Cardiac fibroblast (primary cell): ENCODE measurements at regions not wholly inside any gene's neighbourhood (a gene's known extent, or its start where the extent isn't known, plus 50 kb on each side); places are given as distances from the start of the nearest gene placed in this dataset.

Source experiments
- DNase-seq, 2 donors: peaks; one replicate each; pipeline versions ENCODE4 v3.0.0 to v3.0.0-alpha.2; 2010; ENCODE audit warnings: low read depth in 2 of 2
- H3K4me3 ChIP-seq, 2 donors: replicated peaks in 1 of 2; 1 replicate in 1 of 2; 2 replicates in 1 of 2; pipeline ENCODE4 v1.5.1; 2011; ENCODE audit warnings: low read depth in 2 of 2, low read length in 2 of 2, mild to moderate bottlenecking in 2 of 2, moderate library complexity in 1 of 2
- TF ChIP-seq, protein P1 (sequence below): IDR thresholded peaks from one replicate; pipeline ENCODE4 v1.5.1; 2011; ENCODE audit warnings: low read depth, mild to moderate bottlenecking, low read length, inconsistent platforms

GRCh38 chr2:207467716-207468347, 61.9 kb upstream of the CREB1 start:
- TF ChIP-seq, protein P1, sequence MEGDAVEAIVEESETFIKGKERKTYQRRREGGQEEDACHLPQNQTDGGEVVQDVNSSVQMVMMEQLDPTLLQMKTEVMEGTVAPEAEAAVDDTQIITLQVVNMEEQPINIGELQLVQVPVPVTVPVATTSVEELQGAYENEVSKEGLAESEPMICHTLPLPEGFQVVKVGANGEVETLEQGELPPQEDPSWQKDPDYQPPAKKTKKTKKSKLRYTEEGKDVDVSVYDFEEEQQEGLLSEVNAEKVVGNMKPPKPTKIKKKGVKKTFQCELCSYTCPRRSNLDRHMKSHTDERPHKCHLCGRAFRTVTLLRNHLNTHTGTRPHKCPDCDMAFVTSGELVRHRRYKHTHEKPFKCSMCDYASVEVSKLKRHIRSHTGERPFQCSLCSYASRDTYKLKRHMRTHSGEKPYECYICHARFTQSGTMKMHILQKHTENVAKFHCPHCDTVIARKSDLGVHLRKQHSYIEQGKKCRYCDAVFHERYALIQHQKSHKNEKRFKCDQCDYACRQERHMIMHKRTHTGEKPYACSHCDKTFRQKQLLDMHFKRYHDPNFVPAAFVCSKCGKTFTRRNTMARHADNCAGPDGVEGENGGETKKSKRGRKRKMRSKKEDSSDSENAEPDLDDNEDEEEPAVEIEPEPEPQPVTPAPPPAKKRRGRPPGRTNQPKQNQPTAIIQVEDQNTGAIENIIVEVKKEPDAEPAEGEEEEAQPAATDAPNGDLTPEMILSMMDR = no peak
- peak; percentile 65 to 88 for DNase-seq

DNA sequence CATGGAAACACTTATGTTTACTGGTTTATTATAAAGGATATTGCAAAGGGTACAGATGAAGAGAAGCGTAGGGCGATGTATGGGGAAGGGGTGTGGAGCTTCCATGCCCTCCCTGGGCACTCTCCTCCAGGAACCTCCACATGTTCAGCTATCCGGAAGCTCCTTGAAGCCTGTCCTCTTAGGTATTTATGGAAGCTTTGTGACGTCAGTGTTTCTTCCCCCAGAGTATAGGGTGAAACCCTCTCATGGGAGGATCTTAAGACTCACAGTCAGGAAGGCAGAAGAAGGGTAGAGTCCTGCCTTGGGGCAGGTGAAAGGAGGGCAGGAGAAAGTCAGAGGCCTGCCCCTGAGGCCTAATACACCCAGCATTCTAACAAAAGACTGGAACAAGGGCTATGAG, 61.3 kb upstream of the CREB1 start:
- DNase-seq = no peak
- H3K4me3 ChIP-seq = no peak overlapping the region
- TF ChIP-seq, protein P1 = no peak

More at GRCh38 chr2:207467716-207468347, 61.9 kb upstream of the CREB1 start:
- H3K4me3 ChIP-seq = no peak overlapping the region

DNA sequence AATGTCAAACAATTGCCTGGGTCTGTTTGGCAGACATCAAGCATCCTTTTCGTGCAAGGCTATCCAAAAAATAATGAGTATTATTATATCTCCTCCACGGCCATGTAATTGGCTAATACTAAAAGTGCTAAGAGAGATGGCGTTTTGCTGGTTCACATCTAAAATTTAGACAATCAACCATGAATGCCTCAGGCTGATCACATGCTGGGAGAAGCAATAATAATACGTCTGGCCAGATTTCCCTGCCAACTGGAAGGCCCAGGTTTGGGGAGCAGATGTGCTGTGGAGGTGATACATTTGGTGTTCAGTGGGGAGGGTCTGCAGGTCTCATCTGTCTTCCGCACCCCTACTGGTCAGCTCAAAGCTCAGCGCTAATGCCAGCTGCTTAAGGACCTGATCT, 60.3 kb upstream of the CREB1 start:
- no peak overlapping the region for H3K4me3 ChIP-seq
- no peak for DNase-seq
- TF ChIP-seq, protein P1 = no peak

- no peak overlapping the region for H3K4me3 ChIP-seq
- no peak for DNase-seq
- TF ChIP-seq, protein P1 = no peak
Observed at GRCh38 chr2:207469943-207470729, 59.6 kb upstream of the CREB1 start.

DNA sequence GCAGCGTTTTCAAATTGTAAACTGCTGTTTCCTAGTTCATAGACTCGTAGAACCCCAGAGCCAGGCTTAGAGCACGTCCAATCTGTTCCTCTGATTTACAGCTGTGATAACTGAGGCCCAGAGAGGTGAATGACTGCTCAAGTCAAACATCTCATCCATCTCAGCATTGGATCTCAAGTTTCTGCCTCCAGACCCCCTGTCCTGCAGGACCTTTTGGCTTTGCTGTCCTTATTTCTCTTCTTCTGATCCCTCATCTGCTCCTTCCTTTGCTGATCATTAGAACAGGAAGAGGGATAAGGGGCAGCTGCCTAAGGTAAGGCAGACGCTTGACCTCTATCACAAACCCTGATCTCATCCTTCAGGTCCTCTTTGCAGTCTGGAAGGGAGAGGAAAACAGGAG, 58.5 kb upstream of the CREB1 start:
- TF ChIP-seq, protein P1 = no peak
- no peak for DNase-seq
- H3K4me3 ChIP-seq = no peak overlapping the region

DNA sequence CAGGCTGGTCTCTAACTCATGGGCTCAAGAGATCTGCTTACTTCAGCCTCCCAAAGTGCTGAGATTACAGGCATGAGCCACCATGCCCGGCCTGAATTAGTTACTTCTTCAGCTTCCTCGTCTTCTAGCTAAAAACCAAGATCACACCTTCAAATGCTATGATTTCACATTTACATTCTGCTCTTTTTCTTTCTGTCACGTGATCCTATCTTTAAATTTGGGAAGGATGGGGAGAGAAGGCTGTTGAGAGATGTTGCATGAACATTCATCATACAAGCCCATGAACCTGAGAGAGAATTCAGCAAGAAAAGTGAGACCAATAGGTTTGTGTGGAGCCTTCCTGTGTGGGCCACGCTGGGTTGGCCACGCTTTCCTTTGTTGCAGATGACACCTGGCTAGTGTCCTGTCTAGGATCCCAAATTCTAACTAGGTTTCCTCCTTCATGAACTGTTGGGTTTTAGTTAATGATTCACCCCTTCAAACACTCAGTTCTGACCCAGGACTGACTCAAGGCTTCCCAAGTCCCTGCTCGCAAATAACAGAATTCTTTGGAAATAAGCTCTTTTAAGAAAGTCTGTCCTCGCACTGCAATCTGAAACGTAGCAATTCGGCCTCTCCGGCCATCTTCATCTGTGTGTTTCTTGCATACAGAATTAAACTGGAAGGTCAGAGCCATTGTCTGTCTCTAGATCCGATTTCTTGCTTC, 57.3 kb upstream of the CREB1 start:
- peak in 1 of 2 donors; percentile 63 for DNase-seq
- TF ChIP-seq, protein P1 = no peak
- no peak overlapping the region for H3K4me3 ChIP-seq
